Panc1 (cell line): ENCODE measurements at regions not wholly inside any gene's neighbourhood (a gene's known extent, or its start where the extent isn't known, plus 50 kb on each side); places are given as distances from the start of the nearest gene placed in this dataset.

Experiments
- ATAC-seq: fragments of 200-7000 bp; cut with Tn5 transposase; 2 replicates; pipeline ENCODE4 v1.9.1; 2020; ENCODE audit warnings: mild to moderate bottlenecking, moderate library complexity
- BruUV-seq: library from RNA; stranded (reverse); fragments of 400-500 nt; replicated peaks from 2 replicates; lab custom pipeline; 2021; lab: Mats Ljungman, UMichigan
- CTCF ChIA-PET: fragments of 300-600 bp; sonication (Branson Sonifier 250); formaldehyde crosslinking; loops from one replicate; lab custom pipeline; 2022; ENCODE audit warnings: antibody characterized with exemption; lab: Charles Lee
- POLR2A ChIA-PET: fragments of 300-600 bp; sonication (Branson Sonifier 250); formaldehyde crosslinking; loops from one replicate; lab custom pipeline; 2022; ENCODE audit warnings: antibody characterized with exemption; lab: Charles Lee
- DNase-seq: peaks from one replicate; pipeline ENCODE4 v3.0.0-alpha.2; 2010; ENCODE audit warnings: low read depth, low spot score
- H3K27ac ChIP-seq: 2 replicates; pipeline ENCODE4 v1.5.1; 2011; ENCODE audit warnings: mild to moderate bottlenecking, low read length, inconsistent platforms
- H3K27me3 ChIP-seq: fragments of 200-500 bp; sonication (Bioruptor generic); 2 replicates; pipeline ENCODE4 v1.6.0; 2014; ENCODE audit warnings: low read length, inconsistent platforms; ENCODE audit not compliant: control insufficient read depth, insufficient read depth
- H3K36me3 ChIP-seq: fragments of 200-500 bp; sonication (Bioruptor generic); 2 replicates; pipeline ENCODE4 v1.5.1; 2014; ENCODE audit warnings: inconsistent platforms, mild to moderate bottlenecking, low read length, moderate library complexity; ENCODE audit not compliant: control insufficient read depth, insufficient read depth
- H3K4me1 ChIP-seq: 2 replicates; pipeline ENCODE4 v1.5.1; 2011; ENCODE audit warnings: inconsistent platforms, mild to moderate bottlenecking, low read length, moderate library complexity; ENCODE audit not compliant: control insufficient read depth, insufficient read depth
- H3K4me3 ChIP-seq, 2 experiments: 2 replicates each; pipeline ENCODE4 v1.5.1; 2011 to 2012; ENCODE audit warnings: low read depth in 2 of 2, low read length in 2 of 2, mild to moderate bottlenecking in 2 of 2, inconsistent platforms in 1 of 2, moderate library complexity in 1 of 2
- H3K9me3 ChIP-seq: fragments of 200-500 bp; sonication (Bioruptor generic); 2 replicates; pipeline ENCODE4 v1.5.1; 2014; ENCODE audit warnings: low read depth, mild to moderate bottlenecking, inconsistent platforms, low read length, moderate library complexity; ENCODE audit not compliant: control insufficient read depth, insufficient read depth
- CTCF ChIP-seq: fragments of 450-650 bp; IDR thresholded peaks from 2 replicates; pipeline ENCODE4 v1.5.1; 2017; ENCODE audit warnings: mild to moderate bottlenecking
- POLR2AphosphoS5 ChIP-seq: IDR thresholded peaks from 2 replicates; pipeline ENCODE4 v1.6.1; 2012; ENCODE audit warnings: mild to moderate bottlenecking, low read depth, low read length, moderate library complexity
- REST ChIP-seq, 2 experiments: IDR thresholded peaks; 2 replicates each; pipeline ENCODE4 v1.6.1; 2011 to 2012; ENCODE audit warnings: low read depth in 2 of 2, control low read depth in 1 of 2, low read length in 1 of 2, mild to moderate bottlenecking in 1 of 2, moderate library complexity in 1 of 2; ENCODE audit not compliant: insufficient read depth in 1 of 2
- SIN3A ChIP-seq: IDR thresholded peaks from 2 replicates; pipeline ENCODE4 v1.6.1; 2012; ENCODE audit warnings: low read depth, mild to moderate bottlenecking, low read length, moderate library complexity, borderline replicate concordance; ENCODE audit not compliant: insufficient read depth
- TCF7L2 ChIP-seq: IDR thresholded peaks from 2 replicates; pipeline ENCODE4 v1.6.1; 2011; ENCODE audit warnings: mild to moderate bottlenecking, low read depth, low read length, inconsistent platforms
- in situ Hi-C: cut with HindIII; loops from 2 replicates; pipeline ENCODE4 v1.10.0; 2016; ENCODE audit warnings: low sequenced_read_pairs, low pct_unique_long_range_greater_than_20kb
- intact Hi-C: fragments of 100-400 bp; cut with micrococcal nuclease; formaldehyde crosslinking; loops from one replicate; pipeline ENCODE4 v1.10.0; 2022; ENCODE audit not compliant: unreplicated experiment

GRCh38 chr13:111421216-111421615, 100.8 kb downstream of the TEX29 start:
- CTCF ChIA-PET = no interaction called here
- in situ Hi-C loops = no loop called here
- Histone ChIP-seq H3K4me1 (no peaks in the 10 kb centered on the region), H3K27me3 (no peaks in the 10 kb centered on the region; the same call in 1 of the 2 replicates), H3K27ac (no peak overlapping the region), H3K36me3 (no peaks in the 10 kb centered on the region), H3K9me3 (no peaks in the 10 kb centered on the region), H3K4me3 (no peak overlapping the region)
- no peak for ATAC-seq
- intact Hi-C loops = no loop called here
- BruUV-seq = no TSS peak
- no peak for TF ChIP-seq SIN3A
- no peak for TF ChIP-seq CTCF
- no peak for TF ChIP-seq REST (IDR thresholded peaks at IDR 0.05; ENCODE audit: insufficient read depth in 1 of 2, low read depth in 2 of 2, low read length in 1 of 2)
- TF ChIP-seq POLR2AphosphoS5 = no peak
- TF ChIP-seq TCF7L2 = no peak
- POLR2A ChIA-PET = no interaction called here
- DNase-seq = no peak

- H3K9me3 ChIP-seq = no peaks in the 10 kb centered on the region
- TF ChIP-seq TCF7L2 (no peak), SIN3A (no peak), CTCF (no peak), POLR2AphosphoS5 (no peak), REST (IDR thresholded peaks at IDR 0.05; ENCODE audit: insufficient read depth in 1 of 2, low read depth in 2 of 2, low read length in 1 of 2) (no peak)
- no peaks in the 10 kb centered on the region; the same call in 1 of the 2 replicates for H3K27me3 ChIP-seq
- POLR2A ChIA-PET = no interaction called here
- ATAC-seq (no peak), DNase-seq (no peak)
- H3K4me3 ChIP-seq = no peak overlapping the region
- in situ Hi-C loops = no loop called here
- no TSS peak for BruUV-seq
- intact Hi-C loops = no loop called here
- H3K4me1 ChIP-seq = no peaks in the 10 kb centered on the region
- no peak overlapping the region for H3K27ac ChIP-seq
- H3K36me3 ChIP-seq = no peaks in the 10 kb centered on the region
- CTCF ChIA-PET = no interaction called here
Observed at GRCh38 chr13:111422348-111422747, 101.9 kb downstream of the TEX29 start.
